ENCODE measurements at regions not wholly inside any gene's neighbourhood (a gene's known extent, or its start where the extent isn't known, plus 50 kb on each side); places are given as distances from the start of the nearest gene placed in this dataset.
"Not testable (repeated sequence)": the region's sequence is repeated elsewhere in the genome, so short reads cannot be mapped to it uniquely, and the experiment has no call there.

DNA sequence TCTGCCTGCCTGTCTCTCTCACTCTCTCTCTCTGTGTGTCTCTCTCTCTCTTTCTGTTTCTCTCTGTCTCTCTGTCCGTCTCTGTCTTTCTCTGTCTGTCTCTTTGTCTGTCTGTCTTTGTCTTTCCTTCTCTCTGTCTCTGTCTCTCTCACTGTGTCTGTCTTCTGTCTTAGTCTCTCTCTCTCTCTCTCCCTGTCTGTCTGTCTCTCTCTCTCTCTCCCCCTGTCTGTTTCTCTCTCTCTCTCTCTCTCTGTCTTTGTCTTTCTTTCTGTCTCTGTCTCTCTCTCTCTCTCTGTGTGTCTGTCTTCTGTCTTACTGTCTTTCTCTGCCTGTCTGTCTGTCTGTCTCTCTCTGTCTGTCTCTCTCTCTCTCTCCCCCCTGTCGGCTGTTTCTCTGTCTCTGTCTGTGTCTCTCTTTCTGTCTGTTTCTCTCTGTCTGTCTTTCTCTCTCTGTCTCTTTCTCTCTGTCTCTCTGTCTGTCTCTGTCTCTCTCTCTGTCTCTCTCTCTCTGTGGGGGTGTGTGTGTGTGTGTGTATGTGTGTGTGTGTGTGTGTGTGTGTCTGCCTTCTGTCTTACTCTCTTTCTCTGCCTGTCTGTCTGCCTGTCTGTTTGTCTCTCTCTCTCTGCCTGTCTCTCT lies 2101.3 kb upstream of the TPTE start:
- not testable (repeated sequence) for H3K27me3 ChIP-seq (replicated peaks; ENCODE audit: insufficient read depth); H3K36me3 ChIP-seq; H3K27ac ChIP-seq; H3K4me1 ChIP-seq (ENCODE audit: control insufficient read depth in 1 of 2, low read depth in 2 of 2); DNase-seq (ENCODE audit: low spot score); H3K9me3 ChIP-seq; H3K4me3 ChIP-seq
- peak; percentile 100 for ATAC-seq (ENCODE audit: insufficient number of reproducible peaks, low FRiP score, low read depth)

DNA sequence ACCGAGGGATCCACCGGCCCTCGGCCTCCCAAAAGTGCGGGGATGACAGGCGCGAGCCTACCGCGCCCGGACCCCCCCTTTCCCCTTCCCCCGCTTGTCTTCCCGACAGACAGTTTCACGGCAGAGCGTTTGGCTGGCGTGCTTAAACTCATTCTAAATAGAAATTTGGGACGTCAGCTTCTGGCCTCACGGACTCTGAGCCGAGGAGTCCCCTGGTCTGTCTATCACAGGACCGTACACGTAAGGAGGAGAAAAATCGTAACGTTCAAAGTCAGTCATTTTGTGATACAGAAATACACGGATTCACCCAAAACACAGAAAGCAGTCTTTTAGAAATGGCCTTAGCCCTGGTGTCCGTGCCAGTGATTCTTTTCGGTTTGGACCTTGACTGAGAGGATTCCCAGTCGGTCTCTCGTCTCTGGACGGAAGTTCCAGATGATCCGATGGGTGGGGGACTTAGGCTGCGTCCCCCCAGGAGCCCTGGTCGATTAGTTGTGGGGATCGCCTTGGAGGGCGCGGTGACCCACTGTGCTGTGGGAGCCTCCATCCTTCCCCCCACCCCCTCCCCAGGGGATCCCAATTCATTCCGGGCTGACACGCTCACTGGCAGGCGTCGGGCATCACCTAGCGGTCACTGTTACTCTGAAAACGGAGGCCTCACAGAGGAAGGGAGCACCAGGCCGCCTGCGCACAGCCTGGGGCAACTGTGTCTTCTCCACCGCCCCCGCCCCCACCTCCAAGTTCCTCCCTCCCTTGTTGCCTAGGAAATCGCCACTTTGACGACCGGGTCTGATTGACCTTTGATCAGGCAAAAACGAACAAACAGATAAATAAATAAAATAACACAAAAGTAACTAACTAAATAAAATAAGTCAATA lies 2093.4 kb upstream of the TPTE start:
- not testable (repeated sequence) for H3K36me3 ChIP-seq; H3K9me3 ChIP-seq; DNase-seq (ENCODE audit: low spot score); H3K4me1 ChIP-seq (ENCODE audit: control insufficient read depth in 1 of 2, low read depth in 2 of 2); H3K27me3 ChIP-seq (replicated peaks; ENCODE audit: insufficient read depth); H3K4me3 ChIP-seq; H3K27ac ChIP-seq
- peak; percentile 90 for ATAC-seq (ENCODE audit: insufficient number of reproducible peaks, low FRiP score, low read depth)

DNA sequence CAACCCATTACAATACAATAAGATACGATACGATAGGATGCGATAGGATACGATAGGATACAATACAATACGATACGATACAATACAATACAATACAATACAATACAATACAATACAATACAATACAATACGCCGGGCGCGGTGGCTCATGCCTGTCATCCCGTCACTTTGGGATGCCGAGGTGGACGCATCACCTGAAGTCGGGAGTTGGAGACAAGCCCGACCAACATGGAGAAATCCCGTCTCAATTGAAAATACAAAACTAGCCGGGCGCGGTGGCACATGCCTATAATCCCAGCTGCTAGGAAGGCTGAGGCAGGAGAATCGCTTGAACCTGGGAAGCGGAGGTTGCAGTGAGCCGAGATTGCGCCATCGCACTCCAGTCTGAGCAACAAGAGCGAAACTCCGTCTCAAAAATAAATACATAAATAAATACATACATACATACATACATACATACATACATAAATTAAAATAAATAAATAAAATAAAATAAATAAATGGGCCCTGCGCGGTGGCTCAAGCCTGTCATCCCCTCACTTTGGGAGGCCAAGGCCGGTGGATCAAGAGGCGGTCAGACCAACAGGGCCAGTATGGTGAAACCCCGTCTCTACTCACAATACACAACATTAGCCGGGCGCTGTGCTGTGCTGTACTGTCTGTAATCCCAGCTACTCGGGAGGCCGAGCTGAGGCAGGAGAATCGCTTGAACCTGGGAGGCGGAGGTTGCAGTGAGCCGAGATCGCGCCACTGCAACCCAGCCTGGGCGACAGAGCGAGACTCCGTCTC lies 2092.5 kb upstream of the TPTE start:
- ATAC-seq (ENCODE audit: insufficient number of reproducible peaks, low FRiP score, low read depth) = peak; percentile 63
- not testable (repeated sequence) for H3K4me1 ChIP-seq (ENCODE audit: control insufficient read depth in 1 of 2, low read depth in 2 of 2); H3K27ac ChIP-seq; H3K27me3 ChIP-seq (replicated peaks; ENCODE audit: insufficient read depth); DNase-seq (ENCODE audit: low spot score); H3K9me3 ChIP-seq; H3K4me3 ChIP-seq; H3K36me3 ChIP-seq

DNA sequence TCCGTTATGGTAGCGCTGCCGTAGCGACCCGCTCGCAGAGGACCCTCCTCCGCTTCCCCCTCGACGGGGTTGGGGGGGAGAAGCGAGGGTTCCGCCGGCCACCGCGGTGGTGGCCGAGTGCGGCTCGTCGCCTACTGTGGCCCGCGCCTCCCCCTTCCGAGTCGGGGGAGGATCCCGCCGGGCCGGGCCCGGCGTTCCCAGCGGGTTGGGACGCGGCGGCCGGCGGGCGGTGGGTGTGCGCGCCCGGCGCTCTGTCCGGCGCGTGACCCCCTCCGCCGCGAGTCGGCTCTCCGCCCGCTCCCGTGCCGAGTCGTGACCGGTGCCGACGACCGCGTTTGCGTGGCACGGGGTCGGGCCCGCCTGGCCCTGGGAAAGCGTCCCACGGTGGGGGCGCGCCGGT lies 2086.7 kb upstream of the TPTE start:
- not testable (repeated sequence) for ATAC-seq (ENCODE audit: insufficient number of reproducible peaks, low FRiP score, low read depth); H3K9me3 ChIP-seq; H3K27ac ChIP-seq

DNA sequence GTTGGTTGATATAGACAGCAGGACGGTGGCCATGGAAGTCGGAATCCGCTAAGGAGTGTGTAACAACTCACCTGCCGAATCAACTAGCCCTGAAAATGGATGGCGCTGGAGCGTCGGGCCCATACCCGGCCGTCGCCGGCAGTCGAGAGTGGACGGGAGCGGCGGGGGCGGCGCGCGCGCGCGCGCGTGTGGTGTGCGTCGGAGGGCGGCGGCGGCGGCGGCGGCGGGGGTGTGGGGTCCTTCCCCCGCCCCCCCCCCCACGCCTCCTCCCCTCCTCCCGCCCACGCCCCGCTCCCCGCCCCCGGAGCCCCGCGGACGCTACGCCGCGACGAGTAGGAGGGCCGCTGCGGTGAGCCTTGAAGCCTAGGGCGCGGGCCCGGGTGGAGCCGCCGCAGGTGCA lies 2078.3 kb upstream of the TPTE start:
- DNase-seq (ENCODE audit: low spot score); ATAC-seq (ENCODE audit: insufficient number of reproducible peaks, low FRiP score, low read depth); H3K27me3 ChIP-seq (replicated peaks; ENCODE audit: insufficient read depth); H3K9me3 ChIP-seq; H3K27ac ChIP-seq; H3K4me1 ChIP-seq (ENCODE audit: control insufficient read depth in 1 of 2, low read depth in 2 of 2); H3K36me3 ChIP-seq; H3K4me3 ChIP-seq: not testable (repeated sequence)

More for the DNA sequence above, 2086.7 kb upstream of the TPTE start:
- not testable (repeated sequence) for DNase-seq (ENCODE audit: low spot score); H3K27me3 ChIP-seq (replicated peaks; ENCODE audit: insufficient read depth); H3K4me3 ChIP-seq; H3K36me3 ChIP-seq; H3K4me1 ChIP-seq (ENCODE audit: control insufficient read depth in 1 of 2, low read depth in 2 of 2)

DNA sequence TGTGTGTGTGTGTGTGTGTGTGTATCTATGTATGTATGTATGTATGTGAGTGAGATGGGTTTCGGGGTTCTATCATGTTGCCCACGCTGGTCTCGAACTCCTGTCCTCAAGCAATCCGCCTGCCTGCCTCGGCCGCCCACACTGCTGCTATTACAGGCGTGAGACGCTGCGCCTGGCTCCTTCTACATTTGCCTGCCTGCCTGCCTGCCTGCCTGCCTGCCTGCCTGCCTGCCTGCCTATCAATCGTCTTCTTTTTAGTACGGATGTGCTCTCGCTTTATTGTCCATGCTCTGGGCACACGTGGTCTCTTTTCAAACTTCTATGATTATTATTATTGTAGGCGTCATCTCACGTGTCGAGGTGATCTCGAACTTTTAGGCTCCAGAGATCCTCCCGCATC lies 2071.6 kb upstream of the TPTE start:
- not testable (repeated sequence) for H3K9me3 ChIP-seq; ATAC-seq (ENCODE audit: insufficient number of reproducible peaks, low FRiP score, low read depth); H3K27ac ChIP-seq; H3K4me3 ChIP-seq; DNase-seq (ENCODE audit: low spot score); H3K4me1 ChIP-seq (ENCODE audit: control insufficient read depth in 1 of 2, low read depth in 2 of 2); H3K36me3 ChIP-seq; H3K27me3 ChIP-seq (replicated peaks; ENCODE audit: insufficient read depth)

DNA sequence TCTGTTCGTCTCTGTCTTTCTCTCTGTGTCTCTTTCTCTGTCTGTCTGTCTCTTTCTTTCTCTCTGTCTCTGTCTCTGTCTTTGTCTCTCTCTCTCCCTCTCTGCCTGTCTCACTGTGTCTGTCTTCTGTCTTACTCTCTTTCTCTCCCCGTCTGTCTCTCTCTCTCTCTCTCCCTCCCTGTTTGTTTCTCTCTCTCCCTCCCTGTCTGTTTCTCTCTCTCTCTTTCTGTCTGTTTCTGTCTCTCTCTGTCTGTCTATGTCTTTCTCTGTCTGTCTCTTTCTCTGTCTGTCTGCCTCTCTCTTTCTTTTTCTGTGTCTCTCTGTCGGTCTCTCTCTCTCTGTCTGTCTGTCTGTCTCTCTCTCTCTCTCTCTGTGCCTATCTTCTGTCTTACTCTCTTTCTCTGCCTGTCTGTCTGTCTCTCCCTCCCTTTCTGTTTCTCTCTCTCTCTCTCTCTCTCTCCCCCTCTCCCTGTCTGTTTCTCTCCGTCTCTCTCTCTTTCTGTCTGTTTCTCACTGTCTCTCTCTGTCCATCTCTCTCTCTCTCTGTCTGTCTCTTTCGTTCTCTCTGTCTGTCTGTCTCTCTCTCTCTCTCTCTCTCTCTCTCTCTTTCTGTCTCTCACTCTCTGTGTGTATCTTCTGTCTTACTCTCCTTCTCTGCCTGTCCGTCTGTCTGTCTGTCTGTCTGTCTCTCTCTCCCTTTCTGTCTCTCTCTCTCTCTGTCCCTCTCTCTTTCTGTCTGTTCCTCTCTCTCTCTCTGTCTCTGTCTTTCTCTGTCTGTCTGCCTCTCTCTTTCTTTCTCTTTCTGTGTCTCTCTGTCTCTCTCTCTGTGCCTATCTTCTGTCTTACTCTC lies 2065.9 kb upstream of the TPTE start:
- H3K36me3 ChIP-seq; DNase-seq (ENCODE audit: low spot score); H3K4me3 ChIP-seq; H3K27ac ChIP-seq; H3K4me1 ChIP-seq (ENCODE audit: control insufficient read depth in 1 of 2, low read depth in 2 of 2); H3K9me3 ChIP-seq; H3K27me3 ChIP-seq (replicated peaks; ENCODE audit: insufficient read depth): not testable (repeated sequence)
- ATAC-seq (ENCODE audit: insufficient number of reproducible peaks, low FRiP score, low read depth) = peak; percentile 90

DNA sequence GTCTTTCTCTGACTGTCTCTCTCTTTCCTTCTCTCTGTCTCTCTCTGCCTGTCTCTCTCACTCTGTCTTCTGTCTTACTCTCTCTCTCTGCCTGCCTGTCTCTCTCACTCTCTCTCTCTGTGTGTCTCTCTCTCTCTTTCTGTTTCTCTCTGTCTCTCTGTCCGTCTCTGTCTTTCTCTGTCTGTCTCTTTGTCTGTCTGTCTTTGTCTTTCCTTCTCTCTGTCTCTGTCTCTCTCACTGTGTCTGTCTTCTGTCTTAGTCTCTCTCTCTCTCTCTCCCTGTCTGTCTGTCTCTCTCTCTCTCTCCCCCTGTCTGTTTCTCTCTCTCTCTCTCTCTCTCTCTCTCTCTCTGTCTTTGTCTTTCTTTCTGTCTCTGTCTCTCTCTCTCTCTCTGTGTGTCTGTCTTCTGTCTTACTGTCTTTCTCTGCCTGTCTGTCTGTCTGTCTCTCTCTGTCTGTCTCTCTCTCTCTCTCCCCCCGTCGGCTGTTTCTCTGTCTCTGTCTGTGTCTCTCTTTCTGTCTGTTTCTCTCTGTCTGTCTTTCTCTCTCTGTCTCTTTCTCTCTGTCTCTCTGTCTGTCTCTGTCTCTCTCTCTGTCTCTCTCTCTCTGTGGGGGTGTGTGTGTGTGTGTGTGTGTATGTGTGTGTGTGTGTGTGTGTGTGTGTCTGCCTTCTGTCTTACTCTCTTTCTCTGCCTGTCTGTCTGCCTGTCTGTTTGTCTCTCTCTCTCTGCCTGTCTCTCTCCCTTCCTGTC lies 2056.8 kb upstream of the TPTE start:
- H3K36me3 ChIP-seq; H3K4me1 ChIP-seq (ENCODE audit: control insufficient read depth in 1 of 2, low read depth in 2 of 2); H3K27ac ChIP-seq; H3K9me3 ChIP-seq; H3K4me3 ChIP-seq; H3K27me3 ChIP-seq (replicated peaks; ENCODE audit: insufficient read depth); DNase-seq (ENCODE audit: low spot score): not testable (repeated sequence)
- ATAC-seq (ENCODE audit: insufficient number of reproducible peaks, low FRiP score, low read depth) = peak; percentile 100

DNA sequence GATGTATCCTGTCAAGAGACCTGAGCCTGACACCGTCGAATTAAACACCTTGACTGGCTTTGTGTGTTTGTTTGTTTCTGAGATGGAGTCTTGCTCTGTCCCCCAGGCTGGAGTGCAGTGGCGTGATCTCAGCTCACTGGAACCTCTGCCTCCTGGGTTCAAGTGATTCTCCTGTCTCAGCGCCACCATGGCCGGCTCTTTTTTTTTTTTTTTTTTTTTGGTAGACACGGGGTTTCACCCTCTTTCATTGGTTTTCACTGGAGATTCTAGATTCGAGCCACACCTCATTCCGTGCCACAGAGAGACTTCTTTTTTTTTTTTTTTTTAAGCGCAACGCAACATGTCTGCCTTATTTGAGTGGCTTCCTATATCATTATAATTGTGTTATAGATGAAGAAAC lies 2054.7 kb upstream of the TPTE start:
- H3K4me1 ChIP-seq (ENCODE audit: control insufficient read depth in 1 of 2, low read depth in 2 of 2); H3K36me3 ChIP-seq; H3K27me3 ChIP-seq (replicated peaks; ENCODE audit: insufficient read depth); H3K27ac ChIP-seq; H3K9me3 ChIP-seq; H3K4me3 ChIP-seq; DNase-seq (ENCODE audit: low spot score): not testable (repeated sequence)
- peak; percentile 64 for ATAC-seq (ENCODE audit: insufficient number of reproducible peaks, low FRiP score, low read depth)

All from thoracic aorta (tissue), 2 donors.